PC-3 (cell line): ENCODE measurements at regions not wholly inside any gene's neighbourhood (a gene's known extent, or its start where the extent isn't known, plus 50 kb on each side); places are given as distances from the start of the nearest gene placed in this dataset.
A peak's percentile ranks its signal among the peaks of the same experiment; 100 is the strongest.

Experiments used
- ATAC-seq: fragments of 200-7000 bp; cut with Tn5 transposase; 2 replicates; pipeline ENCODE4 v1.9.1; 2020; ENCODE audit warnings: mild to moderate bottlenecking, moderate library complexity
- BruUV-seq: library from RNA; stranded (reverse); fragments of 400-500 nt; replicated peaks from 2 replicates; lab custom pipeline; 2021; lab: Mats Ljungman, UMichigan
- CTCF ChIA-PET: fragments of 300-600 bp; sonication (Branson Sonifier 250); formaldehyde crosslinking; loops from one replicate; lab custom pipeline; 2022; ENCODE audit warnings: antibody characterized with exemption; lab: Charles Lee
- POLR2A ChIA-PET: fragments of 300-600 bp; sonication (Branson Sonifier 250); formaldehyde crosslinking; loops from one replicate; lab custom pipeline; 2022; ENCODE audit warnings: antibody characterized with exemption; ENCODE audit not compliant: unreplicated experiment; lab: Charles Lee
- DNase-seq: peaks from one replicate; pipeline ENCODE4 v3.0.0-alpha.2; 2015
- H2AFZ ChIP-seq: fragments of 300-600 bp; sonication (generic); 2 replicates; pipeline ENCODE4 v1.6.0; 2016; ENCODE audit warnings: antibody characterized with exemption, low read length
- H3F3A ChIP-seq: fragments of 300-600 bp; sonication (generic); one replicate; pipeline ENCODE4 v1.6.0; 2017; ENCODE audit warnings: antibody characterized with exemption, low read length, control low read depth, mild to moderate bottlenecking; ENCODE audit not compliant: unreplicated experiment
- H3K27ac ChIP-seq: fragments of 300-600 bp; sonication (generic); 2 replicates; pipeline ENCODE4 v1.5.1; 2016; ENCODE audit warnings: mild to moderate bottlenecking, low read length
- H3K27me3 ChIP-seq: fragments of 300-600 bp; sonication (generic); 2 replicates; pipeline ENCODE4 v1.6.1; 2016; ENCODE audit warnings: low read length, mixed read lengths
- H3K36me3 ChIP-seq: fragments of 300-600 bp; sonication (generic); 2 replicates; pipeline ENCODE4 v1.6.1; 2016; ENCODE audit warnings: low read depth, mixed run types, low read length, mixed read lengths
- H3K4me1 ChIP-seq: fragments of 300-600 bp; sonication (generic); 2 replicates; pipeline ENCODE4 v1.5.1; 2016; ENCODE audit warnings: low read length; ENCODE audit not compliant: insufficient read depth
- H3K4me2 ChIP-seq: fragments of 300-600 bp; sonication (generic); 2 replicates; pipeline ENCODE4 v1.6.0; 2016; ENCODE audit warnings: low read length
- H3K4me3 ChIP-seq: fragments of 300-600 bp; sonication (generic); 2 replicates; pipeline ENCODE4 v1.5.1; 2016; ENCODE audit warnings: mild to moderate bottlenecking, low read length, mixed read lengths
- H3K79me2 ChIP-seq: fragments of 300-600 bp; sonication (generic); 2 replicates; pipeline ENCODE4 v1.6.1; 2017; ENCODE audit warnings: low read length, mixed read lengths
- H3K9ac ChIP-seq: fragments of 300-600 bp; sonication (generic); 2 replicates; pipeline ENCODE4 v1.6.0; 2016; ENCODE audit warnings: mild to moderate bottlenecking, low read length
- H3K9me2 ChIP-seq: fragments of 300-600 bp; sonication (generic); replicated peaks from 2 replicates; pipeline ENCODE4 v1.6.1; 2016; ENCODE audit warnings: mixed run types, low read length, mixed read lengths
- H3K9me3 ChIP-seq: fragments of 300-600 bp; sonication (generic); 2 replicates; pipeline ENCODE4 v1.6.1; 2016; ENCODE audit warnings: low read length, mixed read lengths
- H4K20me1 ChIP-seq: fragments of 300-600 bp; sonication (generic); 2 replicates; pipeline ENCODE4 v1.6.1; 2016; ENCODE audit warnings: low read length, mixed read lengths
- CTCF ChIP-seq: fragments of 300-600 bp; sonication (generic); conservative IDR thresholded peaks from 2 replicates; pipeline ENCODE4 v1.5.1; 2017; ENCODE audit warnings: antibody characterized with exemption, low read depth, mild to moderate bottlenecking, low read length
- EZH2 ChIP-seq: fragments of 300-600 bp; sonication (generic); IDR thresholded peaks from one replicate; pipeline ENCODE4 v1.6.1; 2017; ENCODE audit warnings: antibody characterized with exemption, mild to moderate bottlenecking, low read length; ENCODE audit not compliant: unreplicated experiment
- EZH2phosphoT487 ChIP-seq: fragments of 300-600 bp; sonication (generic); IDR thresholded peaks from 2 replicates; pipeline ENCODE4 v1.6.1; 2018; ENCODE audit warnings: mild to moderate bottlenecking, antibody characterized with exemption, low read length, borderline replicate concordance
- intact Hi-C: fragments of 100-400 bp; cut with micrococcal nuclease; formaldehyde crosslinking; loops from 2 replicates; pipeline ENCODE4 v1.9.0; 2023

- peak; percentile 41 for DNase-seq
- no peak for ATAC-seq
- no peak overlapping the region for H3K4me2 ChIP-seq
- H3K9me2 ChIP-seq: no peaks in the 10 kb centered on the region
- no peaks in the 10 kb centered on the region for H3K36me3 ChIP-seq
- no peak overlapping the region for H3K4me3 ChIP-seq
- CTCF ChIA-PET: no interaction called here
- H2AFZ ChIP-seq: no peak overlapping the region
- H4K20me1 ChIP-seq: no peaks in the 10 kb centered on the region
- H3K27me3 ChIP-seq: no peaks in the 10 kb centered on the region
- no peaks in the 10 kb centered on the region for H3K9me3 ChIP-seq
- H3K4me1 ChIP-seq: no peaks in the 10 kb centered on the region; the same call in 1 of the 2 replicates
- POLR2A ChIA-PET: no interaction called here
- H3K9ac ChIP-seq: no peak overlapping the region
- H3K27ac ChIP-seq: no peak overlapping the region
- H3K79me2 ChIP-seq: no peaks in the 10 kb centered on the region
- TF ChIP-seq EZH2 (no peak), CTCF (no peak), EZH2phosphoT487 (no peak)
- intact Hi-C loops: no loop called here
- BruUV-seq: no TSS peak
- H3F3A ChIP-seq: no peaks in the 10 kb centered on the region
Observed at GRCh38 chr4:83657336-83657735, 121.4 kb downstream of the GPAT3 start.
